PFSK-1 (cell line): ENCODE measurements at regions not wholly inside any gene's neighbourhood (a gene's known extent, or its start where the extent isn't known, plus 50 kb on each side); places are given as distances from the start of the nearest gene placed in this dataset.

Experiments
- TAF1 ChIP-seq: IDR thresholded peaks from 2 replicates; pipeline ENCODE4 v1.6.1; 2012; ENCODE audit warnings: low read length, control low read depth, borderline replicate concordance; ENCODE audit not compliant: insufficient read depth
- TF ChIP-seq, protein P1 (sequence below), 2 experiments: IDR thresholded peaks; 2 replicates each; pipeline versions ENCODE4 v1.6.1 to v1.8.0; 2011 to 2012; ENCODE audit warnings: low read depth in 2 of 2, low read length in 2 of 2, control low read depth in 1 of 2, inconsistent platforms in 1 of 2, mild to moderate bottlenecking in 1 of 2, moderate library complexity in 1 of 2; ENCODE audit not compliant: insufficient read depth in 1 of 2

DNA sequence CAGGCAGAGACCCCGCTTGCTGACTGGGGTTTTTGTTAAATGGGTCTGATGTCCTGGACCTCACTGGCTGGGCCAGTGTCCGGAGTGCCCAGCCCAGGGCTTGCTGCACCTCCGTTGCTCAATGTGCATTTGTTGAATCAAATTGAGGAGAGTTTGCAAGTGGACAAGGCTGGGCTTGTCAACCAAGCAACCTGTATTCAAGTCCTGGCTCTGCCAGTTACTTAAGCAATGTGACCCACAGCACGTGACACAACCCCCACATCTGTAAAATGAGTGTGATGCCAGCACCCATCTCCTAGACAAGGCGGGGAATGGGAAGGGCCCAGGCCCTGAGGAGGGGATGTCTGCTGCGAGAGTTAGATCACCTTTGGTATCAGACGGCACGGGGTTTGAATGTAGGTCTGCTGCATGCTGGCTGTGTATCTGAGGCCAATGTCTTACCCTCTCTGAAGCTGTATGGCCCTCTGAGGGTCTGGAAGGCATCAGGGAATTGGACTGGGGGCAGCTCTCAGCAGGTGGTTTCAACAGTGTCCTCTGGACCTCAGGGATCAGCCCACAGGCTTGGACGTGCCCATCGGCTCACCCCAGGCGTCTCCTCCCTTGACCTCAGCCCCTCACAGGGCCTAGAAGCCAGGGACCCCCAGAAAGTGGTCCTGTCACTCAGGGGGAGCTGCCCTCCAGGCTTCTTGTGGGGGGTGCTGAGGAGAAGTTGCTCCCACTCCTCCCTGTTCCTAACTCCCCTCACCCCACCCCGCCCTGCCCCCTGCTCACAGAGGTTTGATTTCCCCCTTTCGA lies 51.0 kb upstream of the RUNX3 start:
- TF ChIP-seq, protein P1, sequence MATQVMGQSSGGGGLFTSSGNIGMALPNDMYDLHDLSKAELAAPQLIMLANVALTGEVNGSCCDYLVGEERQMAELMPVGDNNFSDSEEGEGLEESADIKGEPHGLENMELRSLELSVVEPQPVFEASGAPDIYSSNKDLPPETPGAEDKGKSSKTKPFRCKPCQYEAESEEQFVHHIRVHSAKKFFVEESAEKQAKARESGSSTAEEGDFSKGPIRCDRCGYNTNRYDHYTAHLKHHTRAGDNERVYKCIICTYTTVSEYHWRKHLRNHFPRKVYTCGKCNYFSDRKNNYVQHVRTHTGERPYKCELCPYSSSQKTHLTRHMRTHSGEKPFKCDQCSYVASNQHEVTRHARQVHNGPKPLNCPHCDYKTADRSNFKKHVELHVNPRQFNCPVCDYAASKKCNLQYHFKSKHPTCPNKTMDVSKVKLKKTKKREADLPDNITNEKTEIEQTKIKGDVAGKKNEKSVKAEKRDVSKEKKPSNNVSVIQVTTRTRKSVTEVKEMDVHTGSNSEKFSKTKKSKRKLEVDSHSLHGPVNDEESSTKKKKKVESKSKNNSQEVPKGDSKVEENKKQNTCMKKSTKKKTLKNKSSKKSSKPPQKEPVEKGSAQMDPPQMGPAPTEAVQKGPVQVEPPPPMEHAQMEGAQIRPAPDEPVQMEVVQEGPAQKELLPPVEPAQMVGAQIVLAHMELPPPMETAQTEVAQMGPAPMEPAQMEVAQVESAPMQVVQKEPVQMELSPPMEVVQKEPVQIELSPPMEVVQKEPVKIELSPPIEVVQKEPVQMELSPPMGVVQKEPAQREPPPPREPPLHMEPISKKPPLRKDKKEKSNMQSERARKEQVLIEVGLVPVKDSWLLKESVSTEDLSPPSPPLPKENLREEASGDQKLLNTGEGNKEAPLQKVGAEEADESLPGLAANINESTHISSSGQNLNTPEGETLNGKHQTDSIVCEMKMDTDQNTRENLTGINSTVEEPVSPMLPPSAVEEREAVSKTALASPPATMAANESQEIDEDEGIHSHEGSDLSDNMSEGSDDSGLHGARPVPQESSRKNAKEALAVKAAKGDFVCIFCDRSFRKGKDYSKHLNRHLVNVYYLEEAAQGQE (IDR thresholded peaks at IDR 0.05; ENCODE audit: insufficient read depth in 1 of 2, low read depth in 2 of 2, low read length in 2 of 2): no peak
- TF ChIP-seq TAF1: no peak
